Spleen (tissue), 7 donors: ENCODE measurements at regions not wholly inside any gene's neighbourhood (a gene's known extent, or its start where the extent isn't known, plus 50 kb on each side); places are given as distances from the start of the nearest gene placed in this dataset.

ENCODE experiments used
- CTCF ChIP-seq, 11 experiments: fragments of 200-600 bp in 7 of 11; fragments of 450-650 bp in 4 of 11; sonication (generic) in 4 of 11; IDR thresholded peaks in 8 of 11; conservative IDR thresholded peaks in 3 of 11; 1 replicate in 7 of 11; 2 replicates in 4 of 11; pipeline versions ENCODE4 v1.4.0 to v1.8.0; 2016 to 2021; ENCODE audit warnings: antibody characterized with exemption in 11 of 11, inconsistent platforms in 4 of 11, mild to moderate bottlenecking in 1 of 11
- POLR2A ChIP-seq, 3 donors: fragments of 450-650 bp; IDR thresholded peaks; one replicate each; pipeline ENCODE4 v1.5.1; 2017; ENCODE audit warnings: antibody characterized with exemption in 3 of 3, mild to moderate bottlenecking in 1 of 3
- POLR2AphosphoS5 ChIP-seq, 3 donors: sonication (generic); formaldehyde crosslinking; IDR thresholded peaks; one replicate each; pipeline ENCODE4 v1.5.1; 2017; ENCODE audit warnings: antibody characterized with exemption in 3 of 3
- donor health status: DM: no; HTN: no; CAD: no; lungs with moderate emphysema.
- donor health status: DM: no; HTN: no; CAD: no.
- donor health status: DM: no; HTN: no; CAD: no.

GRCh38 chr7:84247591-84247990 is 53.0 kb upstream of the SEMA3A start:
- TF ChIP-seq POLR2A (IDR thresholded peaks at IDR 0.05) (no peak), CTCF (IDR thresholded peaks at IDR 0.05 in 8 of 11, conservative IDR thresholded peaks at IDR 0.05 in 3 of 11) (no peak), POLR2AphosphoS5 (IDR thresholded peaks at IDR 0.05) (no peak)
